Mesenchymal stem cell (in vitro differentiated cells and primary cell): ENCODE measurements at regions not wholly inside any gene's neighbourhood (a gene's known extent, or its start where the extent isn't known, plus 50 kb on each side); places are given as distances from the start of the nearest gene placed in this dataset.

Experiments used
- DNase-seq: peaks from one replicate; pipeline ENCODE4 v3.0.0-alpha.2; 2013
- H2AFZ ChIP-seq: one replicate; pipeline ENCODE4 v1.6.1; 2013; ENCODE audit warnings: low read depth, mild to moderate bottlenecking, control low read depth, inconsistent platforms, low read length, moderate library complexity
- H2AK5ac ChIP-seq: 2 replicates; pipeline ENCODE4 v1.6.1; 2013; ENCODE audit warnings: low read length, moderate library complexity, mild to moderate bottlenecking, inconsistent platforms; ENCODE audit not compliant: severe bottlenecking
- H2BK120ac ChIP-seq: one replicate; pipeline ENCODE4 v1.6.1; 2013; ENCODE audit warnings: low read depth, mild to moderate bottlenecking, inconsistent platforms, low read length, moderate library complexity
- H2BK12ac ChIP-seq, 2 experiments: one replicate each; pipeline ENCODE4 v1.6.1; 2013; ENCODE audit warnings: inconsistent platforms in 2 of 2, low read length in 2 of 2, mild to moderate bottlenecking in 2 of 2, moderate library complexity in 2 of 2, control low read depth in 1 of 2
- H2BK15ac ChIP-seq: one replicate; pipeline ENCODE4 v1.6.1; 2013; ENCODE audit warnings: mild to moderate bottlenecking, low read depth, inconsistent platforms; ENCODE audit not compliant: poor library complexity, severe bottlenecking
- H2BK5ac ChIP-seq: 2 replicates; pipeline ENCODE4 v1.6.1; 2013; ENCODE audit warnings: low read depth, mild to moderate bottlenecking, low read length, control low read depth, inconsistent platforms; ENCODE audit not compliant: poor library complexity, severe bottlenecking
- H3K14ac ChIP-seq, 2 experiments: one replicate each; pipeline ENCODE4 v1.6.1; 2013; ENCODE audit warnings: inconsistent platforms in 2 of 2, low read length in 2 of 2, control low read depth in 1 of 2, mild to moderate bottlenecking in 1 of 2, moderate library complexity in 1 of 2
- H3K18ac ChIP-seq, 2 experiments: one replicate each; pipeline ENCODE4 v1.6.1; 2013; ENCODE audit warnings: inconsistent platforms in 2 of 2, low read length in 2 of 2, control low read depth in 1 of 2, low read depth in 1 of 2, mild to moderate bottlenecking in 1 of 2
- H3K23ac ChIP-seq, 2 experiments: one replicate each; pipeline ENCODE4 v1.6.1; 2013; ENCODE audit warnings: inconsistent platforms in 2 of 2, low read length in 2 of 2, mild to moderate bottlenecking in 2 of 2, moderate library complexity in 2 of 2, control low read depth in 1 of 2
- H3K27ac ChIP-seq: 2 replicates; pipeline ENCODE4 v1.5.1; 2013; ENCODE audit warnings: mild to moderate bottlenecking, moderate library complexity, low read length, control low read depth, inconsistent platforms; ENCODE audit not compliant: poor library complexity, severe bottlenecking
- H3K27me3 ChIP-seq, 2 experiments: 2 replicates each; pipeline versions ENCODE4 v1.6.1 to v1.7.0; 2013; ENCODE audit warnings: low read length in 2 of 2, mild to moderate bottlenecking in 2 of 2, moderate library complexity in 2 of 2, control low read depth in 1 of 2, inconsistent platforms in 1 of 2; ENCODE audit not compliant: control insufficient read depth in 1 of 2, insufficient read depth in 1 of 2
- H3K36me3 ChIP-seq, 2 experiments: 2 replicates each; pipeline versions ENCODE4 v1.6.1 to v1.7.0; 2013; ENCODE audit warnings: low read length in 2 of 2, control low read depth in 1 of 2, inconsistent platforms in 1 of 2, low read depth in 1 of 2, mild to moderate bottlenecking in 1 of 2; ENCODE audit not compliant: insufficient read depth in 2 of 2, control insufficient read depth in 1 of 2
- H3K4ac ChIP-seq, 2 experiments: one replicate each; pipeline ENCODE4 v1.6.1; 2013; ENCODE audit warnings: inconsistent platforms in 2 of 2, low read length in 2 of 2, mild to moderate bottlenecking in 2 of 2, moderate library complexity in 2 of 2, control low read depth in 1 of 2, low read depth in 1 of 2
- H3K4me1 ChIP-seq: 2 replicates; pipeline ENCODE4 v1.6.1; 2013; ENCODE audit warnings: low read depth, low read length, control low read depth; ENCODE audit not compliant: control insufficient read depth, insufficient read depth
- H3K4me2 ChIP-seq: 2 replicates; pipeline ENCODE4 v1.6.1; 2013; ENCODE audit warnings: low read length, mild to moderate bottlenecking, inconsistent platforms; ENCODE audit not compliant: poor library complexity, severe bottlenecking
- H3K4me3 ChIP-seq, 2 experiments: 2 replicates each; pipeline versions ENCODE4 v1.5.1 to v1.7.0; 2013; ENCODE audit warnings: low read length in 2 of 2, mild to moderate bottlenecking in 2 of 2, control low read depth in 1 of 2, low read depth in 1 of 2; ENCODE audit not compliant: insufficient read depth in 1 of 2
- H3K79me1 ChIP-seq: replicated peaks from 2 replicates; pipeline ENCODE4 v1.6.1; 2013; ENCODE audit warnings: mild to moderate bottlenecking, control low read depth, low read length, inconsistent platforms; ENCODE audit not compliant: poor library complexity, severe bottlenecking
- H3K9ac ChIP-seq: 2 replicates; pipeline ENCODE4 v1.7.0; 2013; ENCODE audit warnings: mild to moderate bottlenecking, low read length, moderate library complexity
- H3K9me3 ChIP-seq: 2 replicates; pipeline ENCODE4 v1.7.0; 2013; ENCODE audit warnings: mild to moderate bottlenecking, low read length; ENCODE audit not compliant: control insufficient read depth
- H4K8ac ChIP-seq: one replicate; pipeline ENCODE4 v1.6.1; 2013; ENCODE audit warnings: inconsistent platforms, mild to moderate bottlenecking, low read length, moderate library complexity
- H4K91ac ChIP-seq: one replicate; pipeline ENCODE4 v1.6.1; 2013; ENCODE audit warnings: mild to moderate bottlenecking, low read length, inconsistent platforms
- WGBS: methylation state at CpG from one replicate; pipeline ENCODE4 v1.1.7; 2013; ENCODE audit warnings: mixed read lengths; 5-methylcytosine and 5-hydroxymethylcytosine counted together

GRCh38 chr3:104614564-104614963, 752.1 kb upstream of the ALCAM start:
- DNase-seq, result no peak
- Histone ChIP-seq H3K4me1 (no peaks in the 10 kb centered on the region), H3K4me3 (no peak overlapping the region), H3K14ac (no peak overlapping the region), H3K4ac (no peak overlapping the region), H3K18ac (no peak overlapping the region), H2BK12ac (no peak overlapping the region), H4K8ac (no peak overlapping the region), H3K9me3 (no peaks in the 10 kb centered on the region), H2BK15ac (no peak overlapping the region), H3K9ac (no peak overlapping the region), H3K79me1 (no peaks in the 10 kb centered on the region), H2BK5ac (no peak overlapping the region), H2BK120ac (no peak overlapping the region), H3K27ac (no peak overlapping the region), H3K36me3 (no peaks in the 10 kb centered on the region), H3K27me3 (no peaks in the 10 kb centered on the region), H4K91ac (no peak overlapping the region), H3K4me2 (no peak overlapping the region), H3K23ac (no peak overlapping the region), H2AFZ (no peak overlapping the region), H2AK5ac (no peak overlapping the region)
- WGBS, result 92% methylated on average over 2 of the region's 2 CpGs

- Histone ChIP-seq H3K23ac (no peak overlapping the region), H3K14ac (no peak overlapping the region), H2BK120ac (no peak overlapping the region), H3K4me1 (no peaks in the 10 kb centered on the region), H2BK12ac (no peak overlapping the region), H3K27me3 (no peaks in the 10 kb centered on the region), H3K27ac (no peak overlapping the region), H2AFZ (no peak overlapping the region), H3K4me3 (no peak overlapping the region), H3K9ac (peak overlapping the region; percentile 30), H3K79me1 (no peaks in the 10 kb centered on the region), H3K36me3 (no peaks in the 10 kb centered on the region), H2BK5ac (no peak overlapping the region), H3K4me2 (no peak overlapping the region), H3K18ac (no peak overlapping the region), H4K8ac (no peak overlapping the region), H4K91ac (no peak overlapping the region), H3K9me3 (no peaks in the 10 kb centered on the region), H3K4ac (no peak overlapping the region), H2AK5ac (no peak overlapping the region), H2BK15ac (no peak overlapping the region)
- 61% methylated on average over 4 of the region's 6 CpGs for WGBS
- DNase-seq, result peak; percentile 59
These were observed 738.4 kb upstream of the ALCAM start for GRCh38 chr3:104628185-104628789.

- Histone ChIP-seq H3K79me1 (no peaks in the 10 kb centered on the region), H3K4me3 (peak overlapping the region in 1 of 2 experiments; percentile 39), H2AFZ (no peak overlapping the region), H2BK5ac (no peak overlapping the region), H3K9me3 (no peaks in the 10 kb centered on the region), H3K23ac (no peak overlapping the region), H2AK5ac (no peak overlapping the region), H3K27me3 (no peaks in the 10 kb centered on the region), H3K4me1 (no peaks in the 10 kb centered on the region), H3K4me2 (no peak overlapping the region), H3K9ac (peak overlapping the region; percentile 30), H3K4ac (no peak overlapping the region), H3K18ac (no peak overlapping the region), H2BK120ac (no peak overlapping the region), H4K91ac (no peak overlapping the region), H3K36me3 (no peaks in the 10 kb centered on the region), H3K14ac (no peak overlapping the region), H3K27ac (peak overlapping the region; percentile 75), H2BK15ac (no peak overlapping the region), H4K8ac (no peak overlapping the region), H2BK12ac (no peak overlapping the region)
- DNase-seq, result peak; percentile 68
- no CpG with 5 or more reads among the region's 1 CpG for WGBS
These were observed 737.7 kb upstream of the ALCAM start for GRCh38 chr3:104629038-104629437.

- Histone ChIP-seq H3K9me3 (no peaks in the 10 kb centered on the region), H2AK5ac (no peak overlapping the region), H4K8ac (no peak overlapping the region), H3K4me2 (no peak overlapping the region), H3K4me3 (no peak overlapping the region), H2BK5ac (no peak overlapping the region), H3K4ac (no peak overlapping the region), H3K36me3 (no peaks in the 10 kb centered on the region), H2BK12ac (no peak overlapping the region), H3K23ac (no peak overlapping the region), H2BK120ac (no peak overlapping the region), H3K14ac (no peak overlapping the region), H3K79me1 (no peaks in the 10 kb centered on the region), H4K91ac (no peak overlapping the region), H3K27me3 (no peaks in the 10 kb centered on the region), H3K9ac (no peak overlapping the region), H2AFZ (no peak overlapping the region), H3K18ac (no peak overlapping the region), H3K27ac (no peak overlapping the region), H2BK15ac (no peak overlapping the region), H3K4me1 (no peaks in the 10 kb centered on the region)
- no peak for DNase-seq
- 100% methylated on average over 1 of the region's 2 CpGs for WGBS
These were observed 735.5 kb upstream of the ALCAM start for GRCh38 chr3:104631254-104631653.
